GM18520 (cell line): ENCODE measurements at regions not wholly inside any gene's neighbourhood (a gene's known extent, or its start where the extent isn't known, plus 50 kb on each side); places are given as distances from the start of the nearest gene placed in this dataset.
A peak's percentile ranks its signal among the peaks of the same experiment; 100 is the strongest.

ENCODE experiments used
- ATAC-seq: cut with Tn5 transposase; IDR thresholded peaks from one replicate; pipeline ENCODE4 v1.9.1; 2021; ENCODE audit not compliant: unreplicated experiment

- no peak for ATAC-seq
These were observed 140.9 kb upstream of the HMHB1 start for GRCh38 chr5:143671021-143671420.

GRCh38 chr5:143665866-143666265 is 146.1 kb upstream of the HMHB1 start:
- ATAC-seq, result no peak

GRCh38 chr5:143664623-143665022 is 147.3 kb upstream of the HMHB1 start:
- ATAC-seq, result no peak

- no peak for ATAC-seq
These were observed 148.1 kb upstream of the HMHB1 start for GRCh38 chr5:143663872-143664271.

GRCh38 chr5:143662020-143662419 is 149.9 kb upstream of the HMHB1 start:
- ATAC-seq, result no peak

GRCh38 chr5:143660625-143661024 is 151.3 kb upstream of the HMHB1 start:
- no peak for ATAC-seq

- ATAC-seq, result no peak
These were observed 152.2 kb upstream of the HMHB1 start for GRCh38 chr5:143659599-143660238.

GRCh38 chr5:143658956-143659355 is 153.0 kb upstream of the HMHB1 start:
- ATAC-seq, result no peak

- no peak for ATAC-seq
These were observed 154.2 kb upstream of the HMHB1 start for GRCh38 chr5:143657647-143658285.

GRCh38 chr5:143653766-143654282 is 158.1 kb upstream of the HMHB1 start:
- no peak for ATAC-seq

- peak; percentile 73 for ATAC-seq
These were observed 158.7 kb upstream of the HMHB1 start for GRCh38 chr5:143653256-143653655.

GRCh38 chr5:143652108-143652700 is 159.8 kb upstream of the HMHB1 start:
- no peak for ATAC-seq

GRCh38 chr5:143649937-143650621 is 161.9 kb upstream of the HMHB1 start:
- ATAC-seq, result no peak

- no peak for ATAC-seq
These were observed 163.3 kb upstream of the HMHB1 start for GRCh38 chr5:143648696-143649095.

GRCh38 chr5:143646961-143647360 is 165.0 kb upstream of the HMHB1 start:
- ATAC-seq, result no peak

GRCh38 chr5:143645356-143645755 is 166.6 kb upstream of the HMHB1 start:
- ATAC-seq, result no peak

- no peak for ATAC-seq
These were observed 167.2 kb upstream of the HMHB1 start for GRCh38 chr5:143644727-143645126.

GRCh38 chr5:143642791-143643190 is 169.2 kb upstream of the HMHB1 start:
- no peak for ATAC-seq

GRCh38 chr5:143641549-143642355 is 170.2 kb upstream of the HMHB1 start:
- no peak for ATAC-seq

GRCh38 chr5:143638654-143639053 is 173.3 kb upstream of the HMHB1 start:
- ATAC-seq, result no peak
